ENCODE measurements at regions not wholly inside any gene's neighbourhood (a gene's known extent, or its start where the extent isn't known, plus 50 kb on each side); places are given as distances from the start of the nearest gene placed in this dataset.

- H2BK5ac ChIP-seq (ENCODE audit: low read length): no peak overlapping the region
- H4K91ac ChIP-seq (ENCODE audit: low read depth, low read length, poor library complexity): no peak overlapping the region
- DNase-seq (ENCODE audit: low spot score): no peak
- H3K27me3 ChIP-seq (ENCODE audit: control insufficient read depth in 3 of 3, insufficient read depth in 3 of 3, low read depth in 1 of 3, low read length in 3 of 3): no peaks in the 10 kb centered on the region
- H3K18ac ChIP-seq (ENCODE audit: low read length): no peak overlapping the region
- H3K4ac ChIP-seq (ENCODE audit: low read length): no peak overlapping the region
- no peak overlapping the region for H2AK5ac ChIP-seq (ENCODE audit: low read depth, low read length)
- no peaks in the 10 kb centered on the region for H3K4me1 ChIP-seq (ENCODE audit: control insufficient read depth in 2 of 2, insufficient read depth in 1 of 2, low read depth in 1 of 2, low read length in 2 of 2)
- WGBS, 2 donors (ENCODE audit: extremely low coverage in 2 of 2, insufficient read length in 2 of 2, insufficient replicate concordance in 1 of 2): no CpG with 5 or more reads among the region's 2 CpGs
- no peak overlapping the region for H3K14ac ChIP-seq (ENCODE audit: low read length)
- H2BK15ac ChIP-seq (ENCODE audit: low read length): no peak overlapping the region
- H3K79me1 ChIP-seq (ENCODE audit: low read depth, low read length): no peaks in the 10 kb centered on the region
- H3K4me2 ChIP-seq (ENCODE audit: insufficient read depth, low read length, poor library complexity, severe bottlenecking): no peak overlapping the region
- no peak overlapping the region for H3K23ac ChIP-seq (ENCODE audit: low read depth, low read length, poor library complexity)
- no peak overlapping the region for H3K9ac ChIP-seq (ENCODE audit: low read depth, low read length, poor library complexity)
- no peak overlapping the region for H2BK120ac ChIP-seq (ENCODE audit: low read depth, low read length)
- H2AFZ ChIP-seq (ENCODE audit: low read length): no peak overlapping the region
- no peaks in the 10 kb centered on the region for H3K36me3 ChIP-seq (replicated peaks in 1 of 2; ENCODE audit: control insufficient read depth in 2 of 2, insufficient read depth in 2 of 2, low read length in 2 of 2)
- no peak overlapping the region for H4K8ac ChIP-seq (ENCODE audit: low read depth, low read length)
- H3K27ac ChIP-seq (replicated peaks; ENCODE audit: low read length): no peak overlapping the region
- no peak overlapping the region for H3K4me3 ChIP-seq (ENCODE audit: low read length in 2 of 2)
- peaks cover 0 to 4% of the 10 kb centered on the region in 2 donors for H3K9me3 ChIP-seq (replicated peaks in 1 of 2; ENCODE audit: control insufficient read depth in 2 of 2, insufficient read depth in 1 of 2, low read depth in 1 of 2, low read length in 2 of 2)
- no peak overlapping the region for H2BK12ac ChIP-seq (ENCODE audit: low read length)
Observed at GRCh38 chr3:5635746-5636145, 448.2 kb downstream of the EDEM1 start.

- Histone ChIP-seq H2AFZ (ENCODE audit: low read length) (no peak overlapping the region), H3K9ac (ENCODE audit: low read depth, low read length, poor library complexity) (peak overlapping the region; percentile 47), H3K23ac (ENCODE audit: low read depth, low read length, poor library complexity) (no peak overlapping the region), H4K91ac (ENCODE audit: low read depth, low read length, poor library complexity) (no peak overlapping the region), H2AK5ac (ENCODE audit: low read depth, low read length) (no peak overlapping the region), H3K4me2 (ENCODE audit: insufficient read depth, low read length, poor library complexity, severe bottlenecking) (no peak overlapping the region), H2BK120ac (ENCODE audit: low read depth, low read length) (no peak overlapping the region), H3K14ac (ENCODE audit: low read length) (no peak overlapping the region), H3K18ac (ENCODE audit: low read length) (no peak overlapping the region), H3K36me3 (replicated peaks in 1 of 2; ENCODE audit: control insufficient read depth in 2 of 2, insufficient read depth in 2 of 2, low read length in 2 of 2) (no peaks in the 10 kb centered on the region), H3K27ac (replicated peaks; ENCODE audit: low read length) (no peak overlapping the region), H2BK15ac (ENCODE audit: low read length) (no peak overlapping the region), H3K4me3 (ENCODE audit: low read length in 2 of 2) (no peak overlapping the region), H4K8ac (ENCODE audit: low read depth, low read length) (no peak overlapping the region), H3K79me1 (ENCODE audit: low read depth, low read length) (no peaks in the 10 kb centered on the region), H3K4ac (ENCODE audit: low read length) (no peak overlapping the region), H3K27me3 (ENCODE audit: control insufficient read depth in 3 of 3, insufficient read depth in 3 of 3, low read depth in 1 of 3, low read length in 3 of 3) (no peaks in the 10 kb centered on the region), H2BK5ac (ENCODE audit: low read length) (no peak overlapping the region), H3K9me3 (replicated peaks in 1 of 2; ENCODE audit: control insufficient read depth in 2 of 2, insufficient read depth in 1 of 2, low read depth in 1 of 2, low read length in 2 of 2) (peaks cover 0 to 4% of the 10 kb centered on the region in 2 donors), H2BK12ac (ENCODE audit: low read length) (no peak overlapping the region), H3K4me1 (ENCODE audit: control insufficient read depth in 2 of 2, insufficient read depth in 1 of 2, low read depth in 1 of 2, low read length in 2 of 2) (no peaks in the 10 kb centered on the region)
- no peak for DNase-seq (ENCODE audit: low spot score)
- no CpG with 5 or more reads among the region's 2 CpGs for WGBS, 2 donors (ENCODE audit: extremely low coverage in 2 of 2, insufficient read length in 2 of 2, insufficient replicate concordance in 1 of 2)
Observed at GRCh38 chr3:5638550-5638949, 451.0 kb downstream of the EDEM1 start.

GRCh38 chr3:5644773-5645670, 457.5 kb downstream of the EDEM1 start:
- no peak overlapping the region for H3K4me3 ChIP-seq (ENCODE audit: low read length in 2 of 2)
- no peak overlapping the region for H2BK5ac ChIP-seq (ENCODE audit: low read length)
- no peaks in the 10 kb centered on the region for H3K79me1 ChIP-seq (ENCODE audit: low read depth, low read length)
- H2BK15ac ChIP-seq (ENCODE audit: low read length): no peak overlapping the region
- no peak overlapping the region for H3K4me2 ChIP-seq (ENCODE audit: insufficient read depth, low read length, poor library complexity, severe bottlenecking)
- H3K23ac ChIP-seq (ENCODE audit: low read depth, low read length, poor library complexity): no peak overlapping the region
- no peak for DNase-seq (ENCODE audit: low spot score)
- no peak overlapping the region for H2AFZ ChIP-seq (ENCODE audit: low read length)
- no peak overlapping the region for H4K8ac ChIP-seq (ENCODE audit: low read depth, low read length)
- H3K18ac ChIP-seq (ENCODE audit: low read length): no peak overlapping the region
- H3K27me3 ChIP-seq (ENCODE audit: control insufficient read depth in 3 of 3, insufficient read depth in 3 of 3, low read depth in 1 of 3, low read length in 3 of 3): no peaks in the 10 kb centered on the region
- no peak overlapping the region for H3K27ac ChIP-seq (replicated peaks; ENCODE audit: low read length)
- WGBS, 2 donors (ENCODE audit: extremely low coverage in 2 of 2, insufficient read length in 2 of 2, insufficient replicate concordance in 1 of 2): no CpG with 5 or more reads among the region's 7 CpGs
- no peaks in the 10 kb centered on the region for H3K4me1 ChIP-seq (ENCODE audit: control insufficient read depth in 2 of 2, insufficient read depth in 1 of 2, low read depth in 1 of 2, low read length in 2 of 2)
- H4K91ac ChIP-seq (ENCODE audit: low read depth, low read length, poor library complexity): no peak overlapping the region
- no peak overlapping the region for H2AK5ac ChIP-seq (ENCODE audit: low read depth, low read length)
- no peak overlapping the region for H3K9ac ChIP-seq (ENCODE audit: low read depth, low read length, poor library complexity)
- H3K36me3 ChIP-seq (replicated peaks in 1 of 2; ENCODE audit: control insufficient read depth in 2 of 2, insufficient read depth in 2 of 2, low read length in 2 of 2): no peaks in the 10 kb centered on the region
- H3K14ac ChIP-seq (ENCODE audit: low read length): no peak overlapping the region
- H2BK120ac ChIP-seq (ENCODE audit: low read depth, low read length): no peak overlapping the region
- no peaks in the 10 kb centered on the region for H3K9me3 ChIP-seq (replicated peaks in 1 of 2; ENCODE audit: control insufficient read depth in 2 of 2, insufficient read depth in 1 of 2, low read depth in 1 of 2, low read length in 2 of 2)
- no peak overlapping the region for H2BK12ac ChIP-seq (ENCODE audit: low read length)
- no peak overlapping the region for H3K4ac ChIP-seq (ENCODE audit: low read length)

- Histone ChIP-seq H3K4ac (ENCODE audit: low read length) (no peak overlapping the region), H3K4me1 (ENCODE audit: control insufficient read depth in 2 of 2, insufficient read depth in 1 of 2, low read depth in 1 of 2, low read length in 2 of 2) (no peaks in the 10 kb centered on the region), H3K9me3 (replicated peaks in 1 of 2; ENCODE audit: control insufficient read depth in 2 of 2, insufficient read depth in 1 of 2, low read depth in 1 of 2, low read length in 2 of 2) (no peaks in the 10 kb centered on the region), H4K8ac (ENCODE audit: low read depth, low read length) (no peak overlapping the region), H2BK15ac (ENCODE audit: low read length) (no peak overlapping the region), H3K4me2 (ENCODE audit: insufficient read depth, low read length, poor library complexity, severe bottlenecking) (no peak overlapping the region), H2AFZ (ENCODE audit: low read length) (no peak overlapping the region), H3K79me1 (ENCODE audit: low read depth, low read length) (no peaks in the 10 kb centered on the region), H3K9ac (ENCODE audit: low read depth, low read length, poor library complexity) (no peak overlapping the region), H3K23ac (ENCODE audit: low read depth, low read length, poor library complexity) (no peak overlapping the region), H2BK5ac (ENCODE audit: low read length) (no peak overlapping the region), H4K91ac (ENCODE audit: low read depth, low read length, poor library complexity) (no peak overlapping the region), H2AK5ac (ENCODE audit: low read depth, low read length) (no peak overlapping the region), H3K27ac (replicated peaks; ENCODE audit: low read length) (no peak overlapping the region), H2BK120ac (ENCODE audit: low read depth, low read length) (no peak overlapping the region), H3K18ac (ENCODE audit: low read length) (no peak overlapping the region), H3K27me3 (ENCODE audit: control insufficient read depth in 3 of 3, insufficient read depth in 3 of 3, low read depth in 1 of 3, low read length in 3 of 3) (no peaks in the 10 kb centered on the region), H2BK12ac (ENCODE audit: low read length) (no peak overlapping the region), H3K14ac (ENCODE audit: low read length) (no peak overlapping the region), H3K4me3 (ENCODE audit: low read length in 2 of 2) (no peak overlapping the region), H3K36me3 (replicated peaks in 1 of 2; ENCODE audit: control insufficient read depth in 2 of 2, insufficient read depth in 2 of 2, low read length in 2 of 2) (no peaks in the 10 kb centered on the region)
- DNase-seq (ENCODE audit: low spot score): no peak
- WGBS, 2 donors (ENCODE audit: extremely low coverage in 2 of 2, insufficient read length in 2 of 2, insufficient replicate concordance in 1 of 2): no CpG with 5 or more reads among the region's 10 CpGs
Observed at GRCh38 chr3:5645692-5646410, 458.3 kb downstream of the EDEM1 start.
